IMR-90 (cell line): ENCODE measurements at regions not wholly inside any gene's neighbourhood (a gene's known extent, or its start where the extent isn't known, plus 50 kb on each side); places are given as distances from the start of the nearest gene placed in this dataset.

Experiments used
- ATAC-seq: fragments of 200-7000 bp; cut with Tn5 transposase; 2 replicates; pipeline ENCODE4 v1.9.1; 2020; ENCODE audit warnings: low read depth, mild to moderate bottlenecking, moderate library complexity
- BruUV-seq: library from RNA; stranded (reverse); fragments of 400-500 nt; replicated peaks from 2 replicates; lab custom pipeline; 2021; lab: Mats Ljungman, UMichigan
- CTCF ChIA-PET: fragments of 300-600 bp; formaldehyde crosslinking; extraction: SDS; loops from one replicate; lab custom pipeline; 2021; ENCODE audit warnings: antibody characterized with exemption; lab: Yijun Ruan, JAX
- POLR2A ChIA-PET: fragments of 300-600 bp; sonication (Branson Sonifier 250); formaldehyde crosslinking; loops from one replicate; lab custom pipeline; 2022; ENCODE audit warnings: antibody characterized with exemption; ENCODE audit not compliant: unreplicated experiment; lab: Charles Lee
- DNase-seq: peaks from one replicate; pipeline ENCODE4 v3.0.0; 2013
- H2AFZ ChIP-seq: replicated peaks from 2 replicates; pipeline ENCODE3; 2013; ENCODE audit warnings: low read length, mild to moderate bottlenecking; ENCODE audit not compliant: poor library complexity
- H2AK5ac ChIP-seq: 2 replicates; pipeline ENCODE4 v1.6.1; 2013; ENCODE audit warnings: low read depth, low read length, inconsistent platforms
- H2AK9ac ChIP-seq: replicated peaks from 2 replicates; pipeline ENCODE3; 2013; ENCODE audit warnings: mild to moderate bottlenecking, low read depth, low read length, moderate library complexity; ENCODE audit not compliant: poor library complexity
- H2BK120ac ChIP-seq: 2 replicates; pipeline ENCODE4 v1.6.1; 2013; ENCODE audit warnings: low read depth, low read length, inconsistent platforms
- H2BK15ac ChIP-seq: 3 replicates; pipeline ENCODE4 v1.6.1; 2013; ENCODE audit warnings: low read depth, low read length, inconsistent platforms
- H2BK20ac ChIP-seq: 2 replicates; pipeline ENCODE4 v1.6.1; 2013; ENCODE audit warnings: low read depth, mild to moderate bottlenecking, inconsistent platforms, low read length, moderate library complexity
- H2BK5ac ChIP-seq: 2 replicates; pipeline ENCODE4 v1.6.1; 2013; ENCODE audit warnings: mild to moderate bottlenecking, low read depth, low read length, inconsistent platforms; ENCODE audit not compliant: poor library complexity, severe bottlenecking
- H3K14ac ChIP-seq: replicated peaks from 2 replicates; pipeline ENCODE4 v1.6.1; 2013; ENCODE audit warnings: low read depth, low read length, inconsistent platforms
- H3K18ac ChIP-seq: 2 replicates; pipeline ENCODE4 v1.6.1; 2013; ENCODE audit warnings: low read depth, low read length, control low read depth
- H3K23ac ChIP-seq: 2 replicates; pipeline ENCODE4 v1.6.1; 2013; ENCODE audit warnings: low read depth, low read length, inconsistent platforms
- H3K27ac ChIP-seq: 2 replicates; pipeline ENCODE4 v1.5.1; 2013; ENCODE audit warnings: mild to moderate bottlenecking, control low read depth, low read length; ENCODE audit not compliant: insufficient read depth
- H3K27me3 ChIP-seq: 2 replicates; pipeline ENCODE4 v1.6.1; 2013; ENCODE audit warnings: low read length; ENCODE audit not compliant: control insufficient read depth, insufficient read depth
- H3K36me3 ChIP-seq: 2 replicates; pipeline ENCODE4 v1.6.1; 2013; ENCODE audit warnings: low read length, mixed read lengths; ENCODE audit not compliant: control insufficient read depth, insufficient read depth
- H3K4ac ChIP-seq: 2 replicates; pipeline ENCODE4 v1.6.1; 2013; ENCODE audit warnings: low read depth, low read length, inconsistent platforms
- H3K4me1 ChIP-seq: 2 replicates; pipeline ENCODE4 v1.6.1; 2013; ENCODE audit warnings: low read length, mixed read lengths; ENCODE audit not compliant: control insufficient read depth, insufficient read depth
- H3K4me2 ChIP-seq: 2 replicates; pipeline ENCODE4 v1.6.1; 2013; ENCODE audit warnings: low read depth, mild to moderate bottlenecking, control low read depth, low read length, moderate library complexity
- H3K4me3 ChIP-seq: 2 replicates; pipeline ENCODE4 v1.5.1; 2013; ENCODE audit warnings: low read depth, mild to moderate bottlenecking, control low read depth, low read length, moderate library complexity; ENCODE audit not compliant: insufficient read depth
- H3K56ac ChIP-seq: 2 replicates; pipeline ENCODE4 v1.6.1; 2013; ENCODE audit warnings: low read length, inconsistent platforms; ENCODE audit not compliant: insufficient read depth; ENCODE audit errors: extremely low read depth
- H3K79me1 ChIP-seq, 2 experiments: 2 replicates each; pipeline ENCODE4 v1.6.1; 2013; ENCODE audit warnings: low read length in 2 of 2, inconsistent platforms in 1 of 2, low read depth in 1 of 2
- H3K9ac ChIP-seq: 2 replicates; pipeline ENCODE4 v1.6.1; 2013; ENCODE audit warnings: low read depth, low read length, control low read depth
- H3K9me1 ChIP-seq: 2 replicates; pipeline ENCODE4 v1.6.1; 2013; ENCODE audit warnings: low read length, inconsistent platforms; ENCODE audit not compliant: insufficient read depth
- H3K9me3 ChIP-seq: 2 replicates; pipeline ENCODE4 v1.6.1; 2013; ENCODE audit warnings: low read length; ENCODE audit not compliant: control insufficient read depth, insufficient read depth
- H4K20me1 ChIP-seq: 2 replicates; pipeline ENCODE4 v1.6.1; 2013; ENCODE audit warnings: low read length, inconsistent platforms; ENCODE audit not compliant: insufficient read depth
- H4K5ac ChIP-seq: 2 replicates; pipeline ENCODE4 v1.6.1; 2013; ENCODE audit warnings: mild to moderate bottlenecking, low read depth, low read length, control low read depth
- H4K8ac ChIP-seq, 2 experiments: 2 replicates each; pipeline ENCODE4 v1.6.1; 2013; ENCODE audit warnings: low read depth in 2 of 2, low read length in 2 of 2, control low read depth in 1 of 2, inconsistent platforms in 1 of 2
- H4K91ac ChIP-seq: 2 replicates; pipeline ENCODE4 v1.6.1; 2013; ENCODE audit warnings: low read depth, low read length, inconsistent platforms; ENCODE audit not compliant: insufficient read depth
- BHLHE40 ChIP-seq: fragments of 150-350 bp; IDR thresholded peaks from 2 replicates; pipeline ENCODE4 v1.6.1; 2016; ENCODE audit warnings: mild to moderate bottlenecking, low read depth, low read length
- CEBPB ChIP-seq: IDR thresholded peaks from 2 replicates; pipeline ENCODE4 v1.6.1; 2012; ENCODE audit warnings: low read depth, low read length, improper control_type of control experiment
- CHD1 ChIP-seq: IDR thresholded peaks from 2 replicates; pipeline ENCODE4 v1.6.1; 2012; ENCODE audit warnings: low read depth, low read length, improper control_type of control experiment
- FOS ChIP-seq: fragments of 150-350 bp; IDR thresholded peaks from 2 replicates; pipeline ENCODE4 v1.6.1; 2016; ENCODE audit warnings: low read depth, low read length
- MAFK ChIP-seq: IDR thresholded peaks from 2 replicates; pipeline ENCODE4 v1.6.1; 2012; ENCODE audit warnings: low read depth, low read length, improper control_type of control experiment
- MAZ ChIP-seq: IDR thresholded peaks from 2 replicates; pipeline ENCODE4 v1.6.1; 2012; ENCODE audit warnings: low read depth, mild to moderate bottlenecking, low read length, improper control_type of control experiment, moderate library complexity, borderline replicate concordance
- MXI1 ChIP-seq: IDR thresholded peaks from 2 replicates; pipeline ENCODE4 v1.6.1; 2012; ENCODE audit warnings: low read depth, mild to moderate bottlenecking, low read length, moderate library complexity, borderline replicate concordance
- NFE2L2 ChIP-seq: fragments of 150-350 bp; IDR thresholded peaks from 2 replicates; pipeline ENCODE4 v1.6.1; 2016; ENCODE audit warnings: low read depth, mild to moderate bottlenecking, low read length
- POLR2A ChIP-seq: IDR thresholded peaks from 2 replicates; pipeline ENCODE4 v1.6.1; 2012; ENCODE audit warnings: mild to moderate bottlenecking, low read depth, low read length
- RAD21 ChIP-seq: IDR thresholded peaks from 2 replicates; pipeline ENCODE4 v1.6.1; 2012; ENCODE audit warnings: low read length, improper control_type of control experiment
- RCOR1 ChIP-seq: IDR thresholded peaks from 2 replicates; pipeline ENCODE4 v1.6.1; 2012; ENCODE audit warnings: mild to moderate bottlenecking, low read length, improper control_type of control experiment; ENCODE audit not compliant: insufficient replicate concordance
- RFX5 ChIP-seq: IDR thresholded peaks from 2 replicates; pipeline ENCODE4 v1.8.0; 2012; ENCODE audit warnings: low read depth, mild to moderate bottlenecking, low read length, moderate library complexity
- SMC3 ChIP-seq: fragments of 150-350 bp; IDR thresholded peaks from 2 replicates; pipeline ENCODE4 v1.6.1; 2016; ENCODE audit warnings: low read depth, mild to moderate bottlenecking, antibody characterized with exemption, low read length, moderate library complexity
- WGBS, 2 experiments: methylation state at CpG; one replicate each; pipeline versions ENCODE4 v1.1.5 to v1.1.7; 2013; ENCODE audit warnings: missing lambda C conversion rate in 2 of 2; ENCODE audit not compliant: insufficient read length in 1 of 2; ENCODE audit errors: extremely low coverage in 2 of 2; 5-methylcytosine and 5-hydroxymethylcytosine counted together
- dilution Hi-C: fragments of 300-500 bp; cut with HindIII; formaldehyde crosslinking; loops from one replicate; pipeline ENCODE4 v1.14.3; 2018; ENCODE audit warnings: low sequenced_read_pairs; ENCODE audit not compliant: unreplicated experiment
- in situ Hi-C: fragments of 300-500 bp; cut with MboI; formaldehyde crosslinking; loops from 3 replicates; pipeline ENCODE4 v1.14.3; 2019; ENCODE audit warnings: low sequenced_read_pairs, inconsistent platforms, mixed read lengths
- intact Hi-C: fragments of 100-400 bp; cut with micrococcal nuclease; formaldehyde crosslinking; loops from 2 replicates; pipeline ENCODE4 v1.10.0; 2022
- TF ChIP-seq, protein P1 (sequence below): conservative IDR thresholded peaks from 2 replicates; pipeline ENCODE4 v1.5.1; 2012; ENCODE audit warnings: mild to moderate bottlenecking, low read depth, low read length, improper control_type of control experiment
- TF ChIP-seq, protein P2 (sequence below): fragments of 150-350 bp; IDR thresholded peaks from 2 replicates; pipeline ENCODE4 v1.6.1; 2017; ENCODE audit warnings: mild to moderate bottlenecking, antibody characterized with exemption, low read length, low read depth
- TF ChIP-seq, protein P3 (sequence below): fragments of 150-350 bp; IDR thresholded peaks from 2 replicates; pipeline ENCODE4 v1.6.1; 2016; ENCODE audit warnings: low read depth, mild to moderate bottlenecking, low read length, moderate library complexity, borderline replicate concordance

DNA sequence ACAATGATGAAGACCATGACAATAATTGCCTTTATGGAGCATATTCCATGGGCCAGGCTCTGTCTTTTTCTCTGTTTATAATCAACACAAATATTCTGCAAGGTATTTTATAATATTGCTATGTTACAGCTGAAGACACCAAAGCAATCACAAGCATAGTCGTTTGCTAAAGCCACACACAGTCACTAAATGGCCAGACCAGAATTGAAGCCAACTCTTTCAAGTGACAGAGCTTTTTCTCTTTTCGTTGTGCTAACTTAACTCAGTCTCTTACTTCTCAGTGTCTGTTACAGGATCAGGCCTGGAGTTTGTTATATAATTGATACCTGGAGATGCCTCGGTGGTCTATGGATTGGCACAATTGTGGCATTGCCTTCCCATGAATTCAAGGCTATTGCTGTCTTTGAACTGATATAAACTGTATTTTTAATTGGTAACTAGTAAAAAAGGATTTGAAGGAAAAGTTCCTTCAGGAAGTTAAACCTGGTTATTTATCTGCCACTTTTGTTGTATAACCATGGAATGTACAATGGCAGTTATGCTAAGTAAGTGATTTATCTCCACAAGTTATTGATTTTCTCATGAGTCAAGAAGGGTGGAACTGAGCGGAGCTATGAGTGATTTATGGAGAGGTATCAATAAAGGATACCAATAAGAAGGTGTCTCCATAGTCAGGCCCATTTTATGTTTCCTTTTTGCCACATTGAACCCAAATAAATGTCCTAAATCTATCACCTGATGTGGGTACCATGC lies 67.6 kb downstream of the PFDN4 start:
- ChIA-PET POLR2A (no interaction called here), CTCF (no interaction called here)
- H2BK5ac ChIP-seq: no peak overlapping the region
- H3K4me3 ChIP-seq: no peak overlapping the region
- H3K27ac ChIP-seq: no peak overlapping the region
- H3K36me3 ChIP-seq: no peaks in the 10 kb centered on the region
- no peaks in the 10 kb centered on the region for H3K9me3 ChIP-seq
- WGBS, 2 experiments: 83% methylated on average over 1 of the region's 4 CpGs; no CpG with 5 or more reads in 1 of the 2 experiments
- dilution Hi-C loops (no loop called here), in situ Hi-C loops (no loop called here), intact Hi-C loops (no loop called here)
- no peak overlapping the region for H2AK5ac ChIP-seq
- no peak overlapping the region for H4K91ac ChIP-seq
- H3K9me1 ChIP-seq: peaks cover 2% of the 10 kb centered on the region; the same call in 1 of the 2 replicates
- no peak overlapping the region for H4K8ac ChIP-seq
- H3K23ac ChIP-seq: no peak overlapping the region
- H3K14ac ChIP-seq: no peak overlapping the region
- DNase-seq (no peak), ATAC-seq (no peak)
- no peak overlapping the region for H2BK120ac ChIP-seq
- H3K4me1 ChIP-seq: no peaks in the 10 kb centered on the region
- no TSS peak for BruUV-seq
- no peak overlapping the region for H3K4me2 ChIP-seq
- H3K9ac ChIP-seq: no peak overlapping the region
- no peak overlapping the region for H2AK9ac ChIP-seq
- TF ChIP-seq, protein P1, sequence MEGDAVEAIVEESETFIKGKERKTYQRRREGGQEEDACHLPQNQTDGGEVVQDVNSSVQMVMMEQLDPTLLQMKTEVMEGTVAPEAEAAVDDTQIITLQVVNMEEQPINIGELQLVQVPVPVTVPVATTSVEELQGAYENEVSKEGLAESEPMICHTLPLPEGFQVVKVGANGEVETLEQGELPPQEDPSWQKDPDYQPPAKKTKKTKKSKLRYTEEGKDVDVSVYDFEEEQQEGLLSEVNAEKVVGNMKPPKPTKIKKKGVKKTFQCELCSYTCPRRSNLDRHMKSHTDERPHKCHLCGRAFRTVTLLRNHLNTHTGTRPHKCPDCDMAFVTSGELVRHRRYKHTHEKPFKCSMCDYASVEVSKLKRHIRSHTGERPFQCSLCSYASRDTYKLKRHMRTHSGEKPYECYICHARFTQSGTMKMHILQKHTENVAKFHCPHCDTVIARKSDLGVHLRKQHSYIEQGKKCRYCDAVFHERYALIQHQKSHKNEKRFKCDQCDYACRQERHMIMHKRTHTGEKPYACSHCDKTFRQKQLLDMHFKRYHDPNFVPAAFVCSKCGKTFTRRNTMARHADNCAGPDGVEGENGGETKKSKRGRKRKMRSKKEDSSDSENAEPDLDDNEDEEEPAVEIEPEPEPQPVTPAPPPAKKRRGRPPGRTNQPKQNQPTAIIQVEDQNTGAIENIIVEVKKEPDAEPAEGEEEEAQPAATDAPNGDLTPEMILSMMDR: no peak
- TF ChIP-seq POLR2A (no peak), RFX5 (no peak), NFE2L2 (no peak), SMC3 (no peak), CEBPB (no peak), RCOR1 (no peak), BHLHE40 (no peak), CHD1 (no peak), MAZ (no peak), FOS (no peak), MXI1 (no peak), RAD21 (no peak), MAFK (no peak)
- TF ChIP-seq, protein P2, sequence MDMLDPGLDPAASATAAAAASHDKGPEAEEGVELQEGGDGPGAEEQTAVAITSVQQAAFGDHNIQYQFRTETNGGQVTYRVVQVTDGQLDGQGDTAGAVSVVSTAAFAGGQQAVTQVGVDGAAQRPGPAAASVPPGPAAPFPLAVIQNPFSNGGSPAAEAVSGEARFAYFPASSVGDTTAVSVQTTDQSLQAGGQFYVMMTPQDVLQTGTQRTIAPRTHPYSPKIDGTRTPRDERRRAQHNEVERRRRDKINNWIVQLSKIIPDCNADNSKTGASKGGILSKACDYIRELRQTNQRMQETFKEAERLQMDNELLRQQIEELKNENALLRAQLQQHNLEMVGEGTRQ: no peak
- TF ChIP-seq, protein P3, sequence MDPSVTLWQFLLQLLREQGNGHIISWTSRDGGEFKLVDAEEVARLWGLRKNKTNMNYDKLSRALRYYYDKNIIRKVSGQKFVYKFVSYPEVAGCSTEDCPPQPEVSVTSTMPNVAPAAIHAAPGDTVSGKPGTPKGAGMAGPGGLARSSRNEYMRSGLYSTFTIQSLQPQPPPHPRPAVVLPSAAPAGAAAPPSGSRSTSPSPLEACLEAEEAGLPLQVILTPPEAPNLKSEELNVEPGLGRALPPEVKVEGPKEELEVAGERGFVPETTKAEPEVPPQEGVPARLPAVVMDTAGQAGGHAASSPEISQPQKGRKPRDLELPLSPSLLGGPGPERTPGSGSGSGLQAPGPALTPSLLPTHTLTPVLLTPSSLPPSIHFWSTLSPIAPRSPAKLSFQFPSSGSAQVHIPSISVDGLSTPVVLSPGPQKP: no peak
- no peaks in the 10 kb centered on the region for H3K27me3 ChIP-seq
- no peak overlapping the region for H2AFZ ChIP-seq
- H4K20me1 ChIP-seq: no peaks in the 10 kb centered on the region
- no peak overlapping the region for H2BK15ac ChIP-seq
- no peaks in the 10 kb centered on the region for H3K79me1 ChIP-seq
- no peak overlapping the region for H3K56ac ChIP-seq
- no peak overlapping the region for H4K5ac ChIP-seq
- H3K4ac ChIP-seq: no peak overlapping the region
- no peak overlapping the region for H2BK20ac ChIP-seq
- H3K18ac ChIP-seq: no peak overlapping the region
